Endothelial cell of umbilical vein (primary cell): ENCODE measurements at regions not wholly inside any gene's neighbourhood (a gene's known extent, or its start where the extent isn't known, plus 50 kb on each side); places are given as distances from the start of the nearest gene placed in this dataset.

Source experiments
- BruUV-seq: library from RNA; stranded (reverse); fragments of 400-500 nt; replicated peaks from 2 replicates; lab custom pipeline; 2021; lab: Mats Ljungman, UMichigan
- CTCF ChIA-PET: fragments of 300-600, 350-600 bp; sonication (Branson Sonifier 250); formaldehyde crosslinking; loops from one replicate; lab custom pipeline; 2021; ENCODE audit warnings: antibody characterized with exemption, inconsistent platforms; lab: Charles Lee
- POLR2A ChIA-PET: fragments of 300-600, 350-600 bp; sonication (Branson Sonifier 250); formaldehyde crosslinking; loops from one replicate; lab custom pipeline; 2021; ENCODE audit warnings: antibody characterized with exemption, inconsistent platforms; lab: Charles Lee
- DNase-seq: peaks from one replicate; pipeline ENCODE4 v3.0.0-alpha.2; 2011; ENCODE audit warnings: low read depth, low spot score
- FAIRE-seq: peaks from 2 replicates; lab custom pipeline; 2011; peaks lifted over from hg19 to GRCh38; lab: Jason Lieb, UNC
- H2AFZ ChIP-seq: 2 replicates; pipeline ENCODE4 v1.6.0; 2012; ENCODE audit warnings: low read depth, low read length, control low read depth, inconsistent platforms
- H3K27ac ChIP-seq: 2 replicates; pipeline ENCODE4 v1.5.1; 2011; ENCODE audit warnings: low read depth, mild to moderate bottlenecking, control low read depth, low read length, moderate library complexity; ENCODE audit not compliant: insufficient read depth
- H3K27me3 ChIP-seq, 2 experiments: 2 replicates each; pipeline versions ENCODE4 v1.6.0 to v1.6.1; 2011; ENCODE audit warnings: low read length in 2 of 2, mixed read lengths in 1 of 2; ENCODE audit not compliant: control insufficient read depth in 2 of 2, insufficient read depth in 2 of 2
- H3K36me3 ChIP-seq, 2 experiments: 2 replicates in 1 of 2; 3 replicates in 1 of 2; pipeline ENCODE4 v1.5.1; 2011; ENCODE audit warnings: low read length in 2 of 2, mild to moderate bottlenecking in 1 of 2, moderate library complexity in 1 of 2; ENCODE audit not compliant: control insufficient read depth in 2 of 2, insufficient read depth in 2 of 2; ENCODE audit errors: extremely low read depth in 1 of 2
- H3K4me1 ChIP-seq: 3 replicates; pipeline ENCODE4 v1.5.1; 2011; ENCODE audit warnings: mild to moderate bottlenecking, low read length; ENCODE audit not compliant: control insufficient read depth, insufficient read depth; ENCODE audit errors: extremely low read depth
- H3K4me2 ChIP-seq: 2 replicates; pipeline ENCODE4 v1.6.1; 2011; ENCODE audit warnings: low read length, control low read depth, mixed read lengths; ENCODE audit not compliant: insufficient read depth
- H3K4me3 ChIP-seq, 3 experiments: fragments of 200-600 bp in 1 of 3; sonication (generic), shearing (Covaris generic) in 1 of 3; replicated peaks in 1 of 3; 2 replicates each; pipeline ENCODE4 v1.5.1; 2011 to 2016; ENCODE audit warnings: control low read depth in 3 of 3, low read length in 3 of 3, mild to moderate bottlenecking in 2 of 3, inconsistent platforms in 1 of 3, low read depth in 1 of 3, moderate library complexity in 1 of 3; ENCODE audit not compliant: insufficient read depth in 1 of 3
- H3K79me2 ChIP-seq: 2 replicates; pipeline ENCODE4 v1.6.0; 2012; ENCODE audit warnings: low read length, inconsistent platforms; ENCODE audit not compliant: control insufficient read depth, insufficient read depth
- H3K9ac ChIP-seq: replicated peaks from 2 replicates; pipeline ENCODE3; 2011; ENCODE audit warnings: low read length, control low read depth; ENCODE audit not compliant: insufficient read depth; ENCODE audit errors: extremely low read depth
- H3K9me1 ChIP-seq: replicated peaks from 3 replicates; pipeline ENCODE4 v1.6.0; 2011; ENCODE audit warnings: mild to moderate bottlenecking, low read length; ENCODE audit not compliant: control insufficient read depth, insufficient read depth; ENCODE audit errors: extremely low read depth
- H3K9me3 ChIP-seq: replicated peaks from 2 replicates; pipeline ENCODE4 v1.5.1; 2012; ENCODE audit warnings: low read length, inconsistent platforms; ENCODE audit not compliant: control insufficient read depth, insufficient read depth
- H4K20me1 ChIP-seq: replicated peaks from 2 replicates; pipeline ENCODE3; 2011; ENCODE audit warnings: mild to moderate bottlenecking, low read length; ENCODE audit not compliant: control insufficient read depth, insufficient read depth; ENCODE audit errors: extremely low read depth
- CTCF ChIP-seq, 2 donors: IDR thresholded peaks; 1 replicate in 1 of 2; 2 replicates in 1 of 2; pipeline ENCODE4 v1.5.1; 2011; ENCODE audit warnings: low read length in 2 of 2, mild to moderate bottlenecking in 2 of 2, moderate library complexity in 2 of 2, control low read depth in 1 of 2, inconsistent platforms in 1 of 2, low read depth in 1 of 2; ENCODE audit not compliant: insufficient read depth in 1 of 2; ENCODE audit errors: extremely low read depth in 1 of 2
- EZH2 ChIP-seq: IDR thresholded peaks from 2 replicates; pipeline ENCODE4 v1.6.1; 2012; ENCODE audit warnings: borderline replicate concordance, low read depth, mild to moderate bottlenecking, moderate library complexity, low read length, inconsistent platforms; ENCODE audit not compliant: severe bottlenecking
- FOS ChIP-seq: IDR thresholded peaks from 2 replicates; pipeline ENCODE4 v1.6.1; 2011; ENCODE audit warnings: mild to moderate bottlenecking, low read length, moderate library complexity, borderline replicate concordance; ENCODE audit not compliant: insufficient read depth
- GATA2 ChIP-seq: IDR thresholded peaks from 2 replicates; pipeline ENCODE4 v1.7.0; 2011; ENCODE audit warnings: low read depth, mild to moderate bottlenecking, moderate library complexity, mixed read lengths, low read length; ENCODE audit not compliant: insufficient read length, insufficient read depth
- JUN ChIP-seq: IDR thresholded peaks from 2 replicates; pipeline ENCODE4 v1.6.1; 2011; ENCODE audit warnings: borderline replicate concordance, low read depth; ENCODE audit not compliant: insufficient read length, insufficient read depth
- MAX ChIP-seq: IDR thresholded peaks from 2 replicates; pipeline ENCODE4 v1.6.1; 2011; ENCODE audit not compliant: insufficient read depth, insufficient read length
- MYC ChIP-seq: IDR thresholded peaks from one replicate; pipeline ENCODE4 v1.6.1; 2011; ENCODE audit warnings: mild to moderate bottlenecking, low read depth, low read length
- POLR2A ChIP-seq: IDR thresholded peaks from 2 replicates; pipeline ENCODE4 v1.6.1; 2012; ENCODE audit warnings: low read depth, mild to moderate bottlenecking, control low read depth, low read length
- POLR2AphosphoS5 ChIP-seq: IDR thresholded peaks from 2 replicates; pipeline ENCODE4 v1.6.1; 2012; ENCODE audit warnings: low read depth, mild to moderate bottlenecking, control low read depth, low read length, moderate library complexity; ENCODE audit not compliant: insufficient read depth
- dilution Hi-C: fragments of 300-500 bp; cut with MboI; formaldehyde crosslinking; loops from one replicate; pipeline ENCODE4 v1.15.0; 2019; ENCODE audit warnings: low sequenced_read_pairs; ENCODE audit not compliant: extremely low pct_ligation_motif_present
- intact Hi-C: fragments of 100-400 bp; cut with micrococcal nuclease; formaldehyde crosslinking; loops from one replicate; pipeline ENCODE4 v1.10.0; 2022

GRCh38 chr5:133792024-133792423 is 176.4 kb downstream of the C5orf15 start:
- no peak for DNase-seq
- no peak overlapping the region for H3K4me2 ChIP-seq
- intact Hi-C loops, result no loop called here
- H3K27me3 ChIP-seq, result peaks cover 0 to 2% of the 10 kb centered on the region in 2 experiments
- no peak overlapping the region for H3K27ac ChIP-seq
- ChIA-PET POLR2A (no interaction called here), CTCF (no interaction called here)
- H4K20me1 ChIP-seq, result no peaks in the 10 kb centered on the region
- H3K4me3 ChIP-seq, result no peak overlapping the region
- H3K36me3 ChIP-seq, result no peaks in the 10 kb centered on the region
- no peak for FAIRE-seq
- dilution Hi-C loops, result no loop called here
- TF ChIP-seq MAX (no peak), CTCF (IDR thresholded peaks at IDR 0.05; ENCODE audit: extremely low read depth in 1 of 2, insufficient read depth in 1 of 2, low read depth in 1 of 2, low read length in 2 of 2) (no peak), FOS (no peak), EZH2 (no peak), MYC (no peak), POLR2AphosphoS5 (no peak), JUN (no peak), POLR2A (no peak), GATA2 (no peak)
- no TSS peak for BruUV-seq
- H3K9ac ChIP-seq, result no peak overlapping the region
- no peaks in the 10 kb centered on the region for H3K9me1 ChIP-seq
- H2AFZ ChIP-seq, result no peak overlapping the region
- H3K79me2 ChIP-seq, result no peaks in the 10 kb centered on the region
- no peaks in the 10 kb centered on the region for H3K9me3 ChIP-seq
- H3K4me1 ChIP-seq, result no peaks in the 10 kb centered on the region
